GM21576 (cell line): ENCODE measurements at regions not wholly inside any gene's neighbourhood (a gene's known extent, or its start where the extent isn't known, plus 50 kb on each side); places are given as distances from the start of the nearest gene placed in this dataset.
A peak's percentile ranks its signal among the peaks of the same experiment; 100 is the strongest.
"Not testable (repeated sequence)": the region's sequence is repeated elsewhere in the genome, so short reads cannot be mapped to it uniquely, and the experiment has no call there.

ENCODE experiments used
- ATAC-seq: cut with Tn5 transposase; IDR thresholded peaks from one replicate; pipeline ENCODE4 v1.9.1; 2021; ENCODE audit warnings: mild to moderate bottlenecking, moderate library complexity; ENCODE audit not compliant: unreplicated experiment

- ATAC-seq: peak; percentile 64
Measured at GRCh38 chr3:159672728-159673688, 315.6 kb upstream of the IL12A start.

DNA sequence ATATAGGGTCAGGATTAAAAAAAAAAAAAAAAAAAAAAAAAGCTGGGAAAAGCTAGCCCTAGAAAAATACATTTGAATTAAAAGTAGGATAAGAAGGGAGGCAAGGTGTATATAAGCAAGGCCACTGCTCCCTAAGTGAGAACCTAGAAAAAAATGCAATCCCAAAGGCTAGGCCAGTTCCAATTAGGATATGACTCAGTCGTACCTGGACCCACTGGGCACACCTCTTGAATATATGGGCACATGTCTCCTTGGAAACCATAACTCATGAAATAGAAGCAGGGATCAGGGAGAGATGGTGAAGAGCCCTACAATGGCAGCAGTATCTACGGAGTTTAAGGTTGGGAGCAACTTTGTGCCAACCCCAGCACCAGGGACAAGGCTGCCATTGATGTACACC is 314.1 kb upstream of the IL12A start:
- ATAC-seq: no peak

- ATAC-seq: no peak
Measured at GRCh38 chr3:159675285-159675684, 313.4 kb upstream of the IL12A start.

GRCh38 chr3:159679900-159680299 is 308.7 kb upstream of the IL12A start:
- ATAC-seq: no peak

DNA sequence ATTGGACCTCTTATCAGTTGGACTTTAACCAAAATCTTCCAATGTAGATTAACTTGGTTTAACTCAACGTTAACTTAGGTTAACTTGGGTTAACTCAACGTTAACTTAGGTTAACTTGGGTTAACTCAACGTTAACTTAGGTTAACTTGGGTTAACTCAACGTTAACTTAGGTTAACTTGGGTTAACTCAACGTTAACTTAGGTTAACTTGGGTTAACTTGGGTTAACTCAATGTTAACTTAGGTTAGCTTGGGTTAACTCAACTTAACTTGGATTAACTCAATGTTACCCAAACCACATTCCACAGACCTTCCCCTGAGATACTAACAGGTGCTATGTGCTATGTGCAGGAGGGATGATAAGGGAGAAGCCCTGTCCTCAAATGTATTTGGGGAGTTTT is 306.9 kb upstream of the IL12A start:
- ATAC-seq: not testable (repeated sequence)

GRCh38 chr3:159685801-159686200 is 302.8 kb upstream of the IL12A start:
- ATAC-seq: no peak

DNA sequence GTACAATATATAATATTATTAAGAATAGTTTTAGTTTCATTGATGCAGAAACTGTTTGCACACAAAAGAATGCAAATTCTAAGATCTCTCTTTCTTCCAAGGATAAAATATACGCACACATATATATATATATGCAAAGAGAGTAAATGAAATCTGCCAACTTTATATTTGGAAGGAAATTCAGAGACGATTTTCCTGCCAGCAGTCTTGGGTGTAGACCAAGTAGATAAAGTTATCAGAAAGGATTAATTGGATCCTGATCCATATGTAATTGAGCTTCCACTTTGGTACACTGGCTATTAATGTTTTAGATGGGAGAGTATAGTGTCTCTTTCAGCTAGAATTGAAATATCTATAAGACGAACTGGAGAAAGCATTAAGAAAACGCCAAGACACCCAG is 295.4 kb upstream of the IL12A start:
- no peak for ATAC-seq

- no peak for ATAC-seq
Measured at GRCh38 chr3:159711560-159712333, 276.9 kb upstream of the IL12A start.

- no peak for ATAC-seq
Measured at GRCh38 chr3:159721324-159721723, 267.3 kb upstream of the IL12A start.

- ATAC-seq: no peak
Measured at GRCh38 chr3:159723295-159723694, 265.3 kb upstream of the IL12A start.

GRCh38 chr3:159724627-159725026 is 264.0 kb upstream of the IL12A start:
- no peak for ATAC-seq

DNA sequence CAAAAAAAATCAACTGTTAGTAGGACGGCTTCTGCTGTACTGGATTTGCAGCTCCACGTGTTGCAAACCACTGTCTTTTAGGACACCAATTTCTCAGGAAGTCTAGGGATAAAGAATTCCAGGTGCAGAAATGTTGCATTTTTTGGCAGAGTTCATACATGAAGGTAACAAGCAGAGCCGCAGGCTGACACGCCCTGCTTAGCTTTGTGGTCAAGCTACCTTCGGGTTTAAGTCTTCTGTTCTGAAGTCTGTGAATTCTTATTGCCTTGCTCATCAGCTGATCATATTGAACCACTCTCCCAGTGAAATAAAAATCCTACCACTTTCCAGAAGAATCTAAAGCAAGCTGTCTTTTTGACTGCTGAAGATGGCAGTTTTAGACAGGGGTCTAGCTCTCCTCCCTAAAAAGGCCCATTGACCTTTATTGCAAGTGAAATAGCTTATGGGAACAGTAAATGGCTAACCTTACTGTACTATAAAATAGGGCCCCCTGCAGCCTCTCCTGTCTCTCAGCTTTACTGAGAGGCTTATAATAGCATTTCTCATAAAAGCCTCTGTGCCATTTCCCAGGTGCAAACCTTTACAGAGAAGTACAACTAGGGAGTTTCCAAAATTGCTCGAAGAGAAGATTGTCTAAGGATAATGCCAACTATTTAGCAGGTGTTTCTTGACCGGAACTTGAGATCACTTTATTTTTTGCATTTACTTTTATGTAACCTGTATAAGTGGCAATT is 262.2 kb upstream of the IL12A start:
- no peak for ATAC-seq

DNA sequence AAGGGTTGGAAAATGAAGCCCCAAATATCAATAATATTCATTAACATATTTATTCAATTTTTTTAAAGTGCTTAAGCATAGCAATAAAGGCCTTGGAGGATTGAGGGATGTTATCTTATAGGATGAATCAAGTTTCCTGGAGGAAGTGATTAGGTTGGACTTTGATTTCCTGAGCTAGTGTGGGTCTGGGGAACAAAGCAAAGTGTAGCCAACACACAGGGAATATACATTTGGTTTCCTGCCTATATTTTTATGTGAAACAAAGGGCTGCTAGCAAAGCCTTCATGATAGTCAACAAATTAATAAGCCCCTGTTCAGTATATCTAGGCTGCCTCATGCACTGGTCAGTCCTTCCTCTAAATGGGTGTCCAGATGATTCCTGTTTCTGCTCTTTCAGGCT is 261.1 kb upstream of the IL12A start:
- ATAC-seq: no peak

DNA sequence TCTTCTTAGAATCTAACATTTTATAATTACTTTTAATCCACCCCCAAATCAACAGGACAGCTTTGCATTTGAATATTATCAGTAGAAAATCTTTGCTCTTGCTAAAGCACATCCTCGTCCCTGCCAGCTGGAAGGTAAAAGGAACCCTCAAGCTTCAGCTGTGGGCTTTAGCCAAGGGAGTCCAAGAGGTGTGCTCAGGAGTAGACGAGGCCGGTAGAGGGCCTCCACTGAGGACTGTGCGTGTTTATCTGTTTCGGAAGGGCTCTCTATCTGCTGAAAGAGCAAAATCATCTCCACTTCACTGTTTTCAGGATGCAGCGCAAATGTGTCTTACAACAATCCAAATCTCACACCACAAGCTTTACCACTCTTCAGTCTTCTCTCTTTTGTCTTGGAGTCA is 257.4 kb upstream of the IL12A start:
- ATAC-seq: no peak

DNA sequence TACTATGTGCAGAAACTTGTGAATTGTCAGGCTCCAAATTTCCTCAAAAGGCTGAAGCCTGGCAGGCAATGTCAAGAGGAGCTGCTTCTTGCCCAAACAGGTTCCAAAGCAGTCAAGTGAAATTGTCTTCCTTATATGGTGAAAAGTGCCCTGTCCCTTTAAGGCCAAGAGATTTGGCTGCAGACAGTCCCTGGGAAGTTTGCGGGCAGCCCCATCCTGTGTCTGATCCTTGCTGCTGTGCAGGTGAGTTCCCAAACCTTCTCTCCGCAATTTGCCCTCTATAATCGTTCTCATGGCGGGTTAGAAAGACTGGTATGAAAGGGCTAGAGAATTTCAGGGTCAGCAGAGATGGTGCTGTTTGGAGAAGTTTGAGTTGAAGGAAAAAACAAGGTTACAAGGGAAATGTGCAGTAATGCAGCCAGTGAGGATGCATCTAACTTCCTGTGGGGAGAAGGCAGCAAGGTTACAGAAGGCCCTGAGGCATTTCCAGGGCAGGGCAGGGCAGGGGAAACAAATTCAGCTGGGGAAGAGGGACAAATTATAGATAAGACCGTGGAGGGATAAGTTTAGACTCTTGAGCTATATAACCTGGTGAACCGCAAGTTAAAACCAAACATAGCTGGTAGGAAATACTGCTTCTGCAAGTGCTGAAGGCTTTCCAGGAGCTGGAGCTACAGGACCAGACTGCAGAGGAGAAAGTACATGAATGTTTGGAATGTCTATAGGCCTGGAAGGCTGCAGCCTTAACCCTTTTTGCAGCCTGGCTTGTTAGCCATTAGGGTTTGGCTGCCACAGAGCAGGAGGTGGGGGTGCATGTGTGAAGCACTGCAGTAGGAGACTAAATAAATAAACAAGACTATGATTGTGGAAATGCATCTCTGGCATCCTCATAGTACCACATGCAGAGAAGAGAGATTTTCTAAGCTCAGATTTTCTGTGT is 256.2 kb upstream of the IL12A start:
- ATAC-seq: no peak

DNA sequence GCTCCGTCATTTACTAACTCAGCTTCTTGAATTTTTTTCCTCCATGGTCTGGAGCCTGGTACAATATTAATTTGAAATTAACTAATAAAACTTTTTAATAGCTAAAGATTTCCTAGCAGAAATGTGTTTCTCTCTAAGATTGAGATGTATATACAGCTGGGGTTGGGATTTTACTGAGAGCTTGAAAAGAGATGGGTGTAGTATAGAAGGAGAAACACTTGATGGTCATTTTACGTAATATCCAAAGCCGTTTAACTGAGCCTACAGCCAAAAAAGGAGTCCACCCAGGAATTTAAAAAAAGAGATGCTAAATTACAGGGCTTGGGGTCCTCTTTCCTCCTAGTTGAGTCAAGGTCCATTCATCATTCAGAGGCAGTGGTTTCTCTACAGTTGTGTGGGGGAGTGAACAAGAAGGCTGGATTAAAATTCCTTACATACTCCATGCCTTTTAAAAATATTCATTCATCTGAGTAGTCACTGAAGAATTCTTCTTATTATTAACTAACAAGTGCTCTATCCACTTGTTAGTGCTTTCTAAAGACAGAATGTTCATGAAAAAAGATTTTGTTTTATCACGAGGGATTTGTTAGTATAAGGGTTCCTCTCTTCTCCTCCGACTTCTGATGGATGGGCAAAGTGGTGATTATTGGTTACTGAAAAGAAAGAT is 255.3 kb upstream of the IL12A start:
- ATAC-seq: no peak

GRCh38 chr3:159734681-159735080 is 254.0 kb upstream of the IL12A start:
- no peak for ATAC-seq

- ATAC-seq: no peak
Measured at GRCh38 chr3:159739166-159739565, 249.5 kb upstream of the IL12A start.

DNA sequence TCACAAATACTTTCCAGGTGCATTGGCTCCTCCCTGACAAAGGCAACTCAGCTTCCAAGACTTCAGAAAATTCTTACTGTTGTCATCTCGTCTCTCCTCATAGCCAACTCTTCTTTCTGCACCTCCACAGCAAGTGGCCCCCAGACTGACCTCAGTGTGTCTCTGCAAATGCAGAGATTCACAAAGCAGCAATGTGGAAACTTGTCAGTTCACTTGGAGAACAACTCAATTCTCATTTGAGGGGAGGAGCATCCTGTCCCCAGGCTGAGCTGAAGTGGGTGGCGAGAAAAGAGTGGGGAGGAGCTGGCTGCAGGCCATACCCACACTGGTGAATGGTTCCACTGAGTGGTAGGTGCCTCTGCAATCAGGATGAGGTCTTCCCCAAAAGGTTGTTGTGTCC is 248.7 kb upstream of the IL12A start:
- ATAC-seq: no peak

DNA sequence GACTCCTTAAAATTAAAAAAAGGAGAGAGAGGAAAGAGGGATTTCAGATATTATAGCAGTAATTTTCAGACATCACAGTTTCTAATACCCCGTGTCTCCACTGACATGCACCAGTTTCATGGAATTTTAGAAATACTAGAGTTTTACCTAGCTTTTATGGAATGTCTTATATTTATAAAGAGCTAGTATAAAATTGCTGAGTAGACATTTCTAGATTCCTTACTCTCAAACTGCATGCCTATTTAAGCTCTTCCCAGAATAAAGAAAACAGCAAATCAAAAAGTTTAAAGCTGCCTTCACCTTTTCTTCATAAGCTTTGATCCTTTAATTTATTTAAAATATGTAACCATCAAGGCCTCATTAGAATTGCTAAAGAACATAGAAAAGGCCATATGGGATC is 247.4 kb upstream of the IL12A start:
- ATAC-seq: no peak
